ENCODE measurements at regions not wholly inside any gene's neighbourhood (a gene's known extent, or its start where the extent isn't known, plus 50 kb on each side); places are given as distances from the start of the nearest gene placed in this dataset.
A peak's percentile ranks its signal among the peaks of the same experiment; 100 is the strongest.

DNA sequence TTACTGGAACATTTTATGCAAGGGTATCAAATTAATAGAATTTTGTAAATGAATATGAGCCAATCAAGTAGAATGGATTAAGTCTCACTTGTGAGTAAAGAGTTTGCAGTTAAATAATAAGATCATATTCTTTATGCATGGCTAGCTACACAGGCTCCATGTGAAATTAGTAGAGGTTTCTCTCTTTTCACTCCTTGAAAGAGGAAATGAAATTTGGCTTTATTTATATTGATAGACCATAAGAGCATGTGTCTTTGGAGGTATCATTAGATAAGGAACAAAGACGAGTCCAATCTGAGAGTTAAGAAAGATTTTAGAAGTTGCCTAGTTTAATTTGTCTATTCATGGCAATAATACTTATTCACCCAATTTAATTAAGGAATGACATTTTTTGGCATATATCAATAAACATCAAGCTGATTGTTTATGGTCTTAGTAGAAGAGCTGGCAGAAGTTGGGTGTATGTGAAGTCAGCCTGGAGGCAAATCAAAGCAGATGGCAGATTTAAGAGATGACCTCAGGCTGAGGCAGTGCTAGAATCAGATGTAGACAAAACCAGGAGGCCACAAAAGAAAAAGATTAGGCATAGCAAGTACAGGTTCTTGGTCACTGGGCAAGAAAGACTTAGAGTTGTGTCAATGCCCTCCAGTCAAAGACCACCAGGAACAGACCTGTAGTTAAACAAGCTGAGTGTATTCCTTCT lies 406.5 kb upstream of the ARHGEF26 start:
- ATAC-seq, result no peak
- no peak overlapping the region for H3K4me3 ChIP-seq
- no peak for DNase-seq
- no peaks in the 10 kb centered on the region for H3K27me3 ChIP-seq
- TF ChIP-seq CTCF (IDR thresholded peaks at IDR 0.05), result no peak
- H3K9me3 ChIP-seq, result peaks cover 0 to 27% (median 9%) of the 10 kb centered on the region in 11 donors
- H3K36me3 ChIP-seq, result no peaks in the 10 kb centered on the region
- H3K27ac ChIP-seq, result no peak overlapping the region
- WGBS, 2 donors, result 75 to 92% methylated on average over 1 of the region's 1 CpG
- intact Hi-C loops (cut with DNase I), result no loop called here
- H3K4me1 ChIP-seq, result no peaks in the 10 kb centered on the region

GRCh38 chr3:153722157-153722556 lies 399.0 kb upstream of the ARHGEF26 start:
- peak in 1 of 8 donors; percentile 55 for ATAC-seq
- Histone ChIP-seq H3K27me3 (no peaks in the 10 kb centered on the region), H3K4me3 (no peak overlapping the region), H3K4me1 (peaks cover 0 to 6% (median 0%) of the 10 kb centered on the region in 9 donors), H3K27ac (no peak overlapping the region), H3K36me3 (no peaks in the 10 kb centered on the region), H3K9me3 (no peaks in the 10 kb centered on the region)
- no peak for TF ChIP-seq CTCF (IDR thresholded peaks at IDR 0.05)
- DNase-seq, result no peak
- WGBS, 2 donors, result 39 to 61% methylated on average over 2 of the region's 2 CpGs
- intact Hi-C loops (cut with DNase I), result no loop called here

DNA sequence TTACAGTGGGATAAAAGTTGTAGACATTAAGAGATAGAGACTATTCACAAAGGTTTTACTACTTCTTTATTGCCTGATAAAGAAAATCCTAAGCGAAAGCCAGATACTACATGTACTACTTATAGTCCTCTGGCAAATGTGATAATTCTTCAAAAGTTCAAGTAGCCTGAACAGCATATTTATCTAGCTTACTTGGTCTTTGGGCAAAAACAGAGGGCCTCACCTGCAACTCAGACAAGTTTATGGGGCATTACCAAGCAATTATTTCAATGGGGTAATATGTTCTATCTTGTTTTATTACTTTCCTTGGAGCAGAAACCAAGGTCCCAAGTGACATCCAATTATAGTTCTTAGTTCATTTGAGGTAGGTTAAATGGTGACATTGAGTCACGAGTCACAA lies 390.1 kb upstream of the ARHGEF26 start:
- DNase-seq (no peak), ATAC-seq (no peak)
- H3K27ac ChIP-seq, result no peak overlapping the region
- H3K4me1 ChIP-seq, result no peaks in the 10 kb centered on the region
- intact Hi-C loops (cut with DNase I), result no loop called here
- H3K36me3 ChIP-seq, result no peaks in the 10 kb centered on the region
- H3K9me3 ChIP-seq, result peaks cover 0 to 11% (median 3%) of the 10 kb centered on the region in 11 donors
- no peak for TF ChIP-seq CTCF (IDR thresholded peaks at IDR 0.05)
- WGBS, 2 donors, result 84 to 90% methylated on average over 2 of the region's 2 CpGs
- H3K4me3 ChIP-seq, result no peak overlapping the region
- no peaks in the 10 kb centered on the region for H3K27me3 ChIP-seq

GRCh38 chr3:153734777-153735551 lies 386.2 kb upstream of the ARHGEF26 start:
- DNase-seq (no peak), ATAC-seq (no peak)
- H3K4me1 ChIP-seq, result no peaks in the 10 kb centered on the region
- no peaks in the 10 kb centered on the region for H3K27me3 ChIP-seq
- intact Hi-C loops (cut with DNase I), result no loop called here
- no peak for TF ChIP-seq CTCF (IDR thresholded peaks at IDR 0.05)
- 81 to 91% methylated on average over 1 of the region's 1 CpG for WGBS, 2 donors
- H3K9me3 ChIP-seq, result peaks cover 0 to 16% (median 4%) of the 10 kb centered on the region in 11 donors
- H3K27ac ChIP-seq, result no peak overlapping the region
- no peak overlapping the region for H3K4me3 ChIP-seq
- H3K36me3 ChIP-seq, result no peaks in the 10 kb centered on the region
